Retina (tissue), 1 donor: ENCODE measurements at regions not wholly inside any gene's neighbourhood (a gene's known extent, or its start where the extent isn't known, plus 50 kb on each side); places are given as distances from the start of the nearest gene placed in this dataset.

Source experiments
- DNase-seq: peaks from one replicate; pipeline ENCODE4 v3.0.0-alpha.2; 2016

DNA sequence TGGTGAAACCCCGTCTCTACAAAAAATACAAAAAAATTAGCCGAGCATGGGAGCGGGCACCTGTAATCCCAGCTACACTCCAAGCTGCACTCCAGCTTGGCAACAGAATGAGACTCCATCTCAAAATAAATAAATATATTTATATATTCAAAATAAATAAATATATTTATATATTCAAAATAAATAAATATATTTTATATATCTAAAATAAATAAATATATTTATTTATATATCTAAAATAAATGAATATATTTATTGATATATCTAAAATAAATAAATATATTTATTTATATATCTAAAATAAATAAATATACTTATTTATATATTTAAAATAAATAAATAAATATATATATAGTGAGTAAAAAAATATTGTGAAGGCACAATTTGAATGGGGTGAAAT lies 63.4 kb upstream of the EXOC1L start:
- no peak for DNase-seq

GRCh38 chr4:55757356-55757952 lies 62.1 kb upstream of the EXOC1L start:
- DNase-seq: no peak

- no peak for DNase-seq
Measured at GRCh38 chr4:55758066-55758465, 61.5 kb upstream of the EXOC1L start.

GRCh38 chr4:55758570-55758969 lies 61.0 kb upstream of the EXOC1L start:
- DNase-seq: no peak

DNA sequence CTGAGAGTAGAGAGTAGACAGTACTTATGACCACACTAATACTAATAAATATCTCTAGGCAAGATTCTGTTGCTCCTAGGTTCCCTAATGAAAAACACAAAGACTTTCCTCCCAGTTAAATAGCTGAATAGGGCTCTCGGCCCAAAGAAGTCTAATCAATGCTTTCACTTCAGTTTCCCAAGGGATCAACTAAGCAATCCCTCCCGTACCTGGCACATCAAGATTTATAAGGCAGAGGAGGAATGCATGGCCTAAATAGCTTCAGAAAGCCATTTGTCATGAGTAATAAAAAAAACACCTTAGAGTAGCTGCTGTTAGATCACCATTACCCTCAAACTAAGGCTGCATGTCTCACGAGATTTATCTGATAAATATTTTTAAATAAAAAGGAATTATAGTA lies 56.8 kb upstream of the EXOC1L start:
- DNase-seq: no peak

GRCh38 chr4:55763996-55764395 lies 55.6 kb upstream of the EXOC1L start:
- no peak for DNase-seq

DNA sequence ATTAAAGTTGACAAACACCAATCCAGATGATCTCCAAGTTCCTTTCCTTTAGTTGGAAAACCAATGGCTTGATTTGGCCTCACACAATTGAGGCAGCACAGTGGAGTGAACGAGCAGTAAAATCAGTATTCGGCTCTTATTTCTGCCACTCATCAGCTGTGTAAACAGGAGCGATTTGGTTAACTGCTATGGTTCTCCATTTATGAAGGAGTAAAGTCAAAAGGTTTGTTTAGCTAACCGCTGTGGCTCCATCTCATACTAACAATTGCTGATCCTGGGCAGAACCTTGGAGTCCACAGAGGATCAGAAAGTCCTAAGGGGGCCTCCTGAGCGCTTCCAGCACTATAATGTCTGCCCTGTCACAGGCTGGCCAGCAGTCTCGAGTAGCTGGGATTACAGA lies 54.5 kb upstream of the EXOC1L start:
- DNase-seq: no peak

DNA sequence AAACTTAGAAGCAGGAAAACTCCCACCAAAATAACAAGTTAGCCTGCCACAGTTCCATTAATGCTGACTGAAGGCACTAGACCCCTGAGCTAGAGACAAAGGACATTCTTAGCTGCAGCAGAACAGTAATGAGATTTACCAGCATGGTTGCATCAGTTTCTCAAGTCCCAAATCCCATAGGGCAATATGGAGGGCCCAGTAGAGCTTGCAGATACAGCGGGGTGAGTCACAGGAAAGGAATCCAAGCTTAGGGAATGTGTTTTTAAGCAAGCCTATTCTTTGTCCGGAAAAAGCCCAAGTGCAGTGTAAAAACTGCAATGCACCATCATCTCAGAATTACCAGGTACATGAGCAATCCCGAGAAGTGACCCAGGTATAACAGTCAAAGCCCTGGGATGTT lies 51.3 kb upstream of the EXOC1L start:
- no peak for DNase-seq
